Stomach (tissue), 8 donors: ENCODE measurements at regions not wholly inside any gene's neighbourhood (a gene's known extent, or its start where the extent isn't known, plus 50 kb on each side); places are given as distances from the start of the nearest gene placed in this dataset.

Experiments used
- DNase-seq, 2 donors: peaks; one replicate each; pipeline versions ENCODE4 v3.0.0 to v3.0.0-alpha.2; 2013 to 2019
- H3K27ac ChIP-seq, 5 donors: fragments of 200-600 bp in 4 of 5; sonication (generic) in 4 of 5; one replicate each; pipeline ENCODE4 v1.5.1; 2013 to 2019; ENCODE audit warnings: mild to moderate bottlenecking in 1 of 5, moderate library complexity in 1 of 5
- H3K27me3 ChIP-seq, 3 donors: fragments of 200-600 bp; sonication (generic); one replicate each; pipeline ENCODE4 v1.5.1; 2017 to 2019; ENCODE audit warnings: mixed run types in 1 of 3
- H3K36me3 ChIP-seq, 4 donors: fragments of 200-600 bp; sonication (generic); 1 replicate in 3 of 4; 2 replicates in 1 of 4; pipeline ENCODE4 v1.5.1; 2016 to 2019
- H3K4me1 ChIP-seq, 4 donors: fragments of 200-600 bp; sonication (generic); one replicate each; pipeline ENCODE4 v1.5.1; 2016 to 2019
- H3K4me3 ChIP-seq, 4 donors: fragments of 200-600 bp; sonication (generic) in 3 of 4; one replicate each; pipeline ENCODE4 v1.5.1; 2016 to 2019; ENCODE audit warnings: mild to moderate bottlenecking in 1 of 4
- H3K9me3 ChIP-seq, 4 donors: fragments of 200-600 bp; sonication (generic); one replicate each; pipeline ENCODE4 v1.5.1; 2016 to 2019
- CTCF ChIP-seq, 7 experiments: fragments of 450-650 bp in 4 of 7; fragments of 200-600 bp in 3 of 7; sonication (generic) in 3 of 7; IDR thresholded peaks; one replicate each; pipeline ENCODE4 v1.5.1; 2016 to 2019; ENCODE audit warnings: antibody characterized with exemption in 7 of 7, control low read depth in 2 of 7, mild to moderate bottlenecking in 1 of 7
- EP300 ChIP-seq: sonication (generic); formaldehyde crosslinking; IDR thresholded peaks from one replicate; pipeline ENCODE4 v1.6.1; 2017; ENCODE audit warnings: antibody characterized with exemption
- POLR2A ChIP-seq, 4 donors: fragments of 450-650 bp; IDR thresholded peaks; one replicate each; pipeline ENCODE4 v1.6.1; 2016; ENCODE audit warnings: antibody characterized with exemption in 4 of 4, control low read depth in 2 of 4, mild to moderate bottlenecking in 1 of 4, moderate library complexity in 1 of 4
- POLR2AphosphoS5 ChIP-seq, 3 donors: sonication (generic); formaldehyde crosslinking; IDR thresholded peaks; one replicate each; pipeline ENCODE4 v1.6.1; 2016; ENCODE audit warnings: antibody characterized with exemption in 3 of 3
- WGBS, 5 donors: extraction: QIAGEN DNeasy Blood & Tissue Kit in 3 of 5; methylation state at CpG; one replicate each; pipeline versions ENCODE4 v1.1.5 to v1.1.7; 2013 to 2018; 5-methylcytosine and 5-hydroxymethylcytosine counted together
- intact Hi-C: fragments of 100-400 bp; cut with DNase I; formaldehyde crosslinking; loops from one replicate; pipeline ENCODE4 v1.15.1; 2023; ENCODE audit warnings: low total_unique reads
- donor health status: healthy with polysubstance abuse.
- donor health status: Bipolar disorder and iron deficiency.
- donor health status: healthy.

- Histone ChIP-seq H3K36me3 (no peaks in the 10 kb centered on the region), H3K27ac (no peak overlapping the region), H3K27me3 (no peaks in the 10 kb centered on the region), H3K9me3 (no peaks in the 10 kb centered on the region), H3K4me1 (no peaks in the 10 kb centered on the region), H3K4me3 (no peak overlapping the region)
- DNase-seq = no peak
- TF ChIP-seq EP300 (no peak), POLR2AphosphoS5 (IDR thresholded peaks at IDR 0.05) (no peak), CTCF (IDR thresholded peaks at IDR 0.05) (no peak), POLR2A (IDR thresholded peaks at IDR 0.05) (no peak)
- 9 to 28% (median 21%) methylated on average over 1 of the region's 1 CpG for WGBS, 5 donors
- intact Hi-C loops = no loop called here
Measured at GRCh38 chr13:90751026-90751425, 596.5 kb upstream of the MIR17HG start.

GRCh38 chr13:90752070-90752469 is 595.4 kb upstream of the MIR17HG start:
- no peak for TF ChIP-seq POLR2AphosphoS5 (IDR thresholded peaks at IDR 0.05)
- no peak for TF ChIP-seq POLR2A (IDR thresholded peaks at IDR 0.05)
- no peak for TF ChIP-seq CTCF (IDR thresholded peaks at IDR 0.05)
- TF ChIP-seq EP300 = no peak
- Histone ChIP-seq H3K9me3 (no peaks in the 10 kb centered on the region), H3K36me3 (no peaks in the 10 kb centered on the region), H3K27ac (no peak overlapping the region), H3K4me1 (no peaks in the 10 kb centered on the region), H3K4me3 (no peak overlapping the region), H3K27me3 (no peaks in the 10 kb centered on the region)
- WGBS, 5 donors = 61 to 82% (median 70%) methylated on average over 1 of the region's 1 CpG
- intact Hi-C loops = no loop called here
- no peak for DNase-seq

- H3K27me3 ChIP-seq = no peaks in the 10 kb centered on the region
- H3K36me3 ChIP-seq = no peaks in the 10 kb centered on the region
- H3K4me1 ChIP-seq = no peaks in the 10 kb centered on the region
- TF ChIP-seq POLR2AphosphoS5 (IDR thresholded peaks at IDR 0.05) (no peak), CTCF (IDR thresholded peaks at IDR 0.05) (no peak), POLR2A (IDR thresholded peaks at IDR 0.05) (no peak), EP300 (no peak)
- no peak for DNase-seq
- 75 to 91% (median 85%) methylated on average over 2 of the region's 2 CpGs for WGBS, 5 donors
- no peak overlapping the region for H3K27ac ChIP-seq
- H3K9me3 ChIP-seq = no peaks in the 10 kb centered on the region
- intact Hi-C loops = no loop called here
- no peak overlapping the region for H3K4me3 ChIP-seq
Measured at GRCh38 chr13:90757127-90757680, 590.3 kb upstream of the MIR17HG start.

- intact Hi-C loops = no loop called here
Measured at GRCh38 chr13:90760639-90761038, 586.8 kb upstream of the MIR17HG start.

More at GRCh38 chr13:90760639-90761038, 586.8 kb upstream of the MIR17HG start:
- H3K27me3 ChIP-seq = no peaks in the 10 kb centered on the region
- no peak overlapping the region for H3K27ac ChIP-seq
- 47 to 92% (median 87%) methylated on average over 1 of the region's 1 CpG for WGBS, 5 donors
- no peaks in the 10 kb centered on the region for H3K4me1 ChIP-seq
- H3K36me3 ChIP-seq = no peaks in the 10 kb centered on the region
- no peak for DNase-seq
- H3K9me3 ChIP-seq = no peaks in the 10 kb centered on the region
- TF ChIP-seq EP300 = no peak
- no peak for TF ChIP-seq POLR2A (IDR thresholded peaks at IDR 0.05)
- TF ChIP-seq POLR2AphosphoS5 (IDR thresholded peaks at IDR 0.05) = no peak
- TF ChIP-seq CTCF (IDR thresholded peaks at IDR 0.05) = no peak
- H3K4me3 ChIP-seq = no peak overlapping the region
